ENCODE measurements at regions not wholly inside any gene's neighbourhood (a gene's known extent, or its start where the extent isn't known, plus 50 kb on each side); places are given as distances from the start of the nearest gene placed in this dataset.

GRCh38 chr11:92804388-92804966 is 165.0 kb upstream of the MTNR1B start:
- TF ChIP-seq POLR2A (IDR thresholded peaks at IDR 0.05; ENCODE audit: low read length): no peak
- no peak for TF ChIP-seq GATA1 (IDR thresholded peaks at IDR 0.05; ENCODE audit: low read depth, low read length)
- no peak for DNase-seq

GRCh38 chr11:92808022-92808421 is 161.4 kb upstream of the MTNR1B start:
- TF ChIP-seq POLR2A (IDR thresholded peaks at IDR 0.05; ENCODE audit: low read length) (no peak), GATA1 (IDR thresholded peaks at IDR 0.05; ENCODE audit: low read depth, low read length) (no peak)
- DNase-seq: no peak

DNA sequence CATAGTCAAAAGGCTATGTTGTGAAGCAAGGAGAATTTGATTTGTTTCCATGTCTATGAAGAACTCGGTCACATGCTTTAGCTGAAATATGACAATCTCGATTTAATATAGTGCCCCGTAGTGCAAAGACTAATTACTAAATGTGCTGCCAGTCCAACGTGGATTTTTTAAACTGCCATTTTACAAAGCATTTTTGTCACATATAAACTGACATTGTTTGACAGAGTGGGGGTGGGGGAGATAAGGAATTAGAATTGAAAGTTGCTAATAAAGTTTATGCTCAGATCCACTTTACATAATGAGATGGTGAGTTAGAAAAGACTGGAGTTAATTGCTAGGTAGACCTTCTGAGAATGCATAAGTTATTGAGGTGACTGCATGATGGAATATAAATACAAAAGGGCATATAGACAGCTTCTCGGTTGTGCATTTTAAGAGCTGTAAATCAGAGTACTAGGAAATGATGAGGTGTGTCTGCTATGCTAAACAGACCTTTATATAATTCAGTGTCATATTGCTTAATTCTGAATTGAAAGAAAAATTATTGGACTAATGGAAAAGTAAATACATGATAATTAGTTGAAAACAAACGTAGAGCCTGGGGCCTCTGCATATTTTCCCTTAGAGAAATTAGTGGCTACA is 158.9 kb upstream of the MTNR1B start:
- no peak for TF ChIP-seq GATA1 (IDR thresholded peaks at IDR 0.05; ENCODE audit: low read depth, low read length)
- DNase-seq: no peak

GRCh38 chr11:92811341-92811740 is 158.1 kb upstream of the MTNR1B start:
- TF ChIP-seq GATA1 (IDR thresholded peaks at IDR 0.05; ENCODE audit: low read depth, low read length): no peak
- TF ChIP-seq POLR2A (IDR thresholded peaks at IDR 0.05; ENCODE audit: low read length): no peak
- no peak for DNase-seq

GRCh38 chr11:92812841-92813240 is 156.6 kb upstream of the MTNR1B start:
- DNase-seq: no peak
- no peak for TF ChIP-seq POLR2A (IDR thresholded peaks at IDR 0.05; ENCODE audit: low read length)
- TF ChIP-seq GATA1 (IDR thresholded peaks at IDR 0.05; ENCODE audit: low read depth, low read length): no peak

- DNase-seq: no peak
- TF ChIP-seq POLR2A (IDR thresholded peaks at IDR 0.05; ENCODE audit: low read length) (no peak), GATA1 (IDR thresholded peaks at IDR 0.05; ENCODE audit: low read depth, low read length) (no peak)
Observed at GRCh38 chr11:92819830-92820229, 149.6 kb upstream of the MTNR1B start.

DNA sequence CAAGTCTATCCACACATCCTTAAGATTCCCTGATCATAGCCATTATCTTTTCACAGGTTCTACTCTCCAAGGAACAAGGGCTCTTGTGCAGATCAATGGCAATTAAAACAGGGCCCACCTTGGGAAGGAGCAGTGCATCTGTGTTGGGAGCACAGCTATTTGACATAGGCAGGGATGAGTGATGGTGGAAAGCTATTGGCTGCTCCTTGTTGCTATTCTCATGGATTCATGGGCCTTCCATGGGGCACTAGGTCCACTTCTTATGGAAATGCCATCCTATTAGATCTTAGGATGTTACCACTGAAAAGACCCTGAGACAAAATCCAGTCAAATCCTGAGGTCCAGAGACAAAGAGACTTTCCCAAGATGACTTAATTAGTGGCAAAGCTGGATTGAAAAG is 148.6 kb upstream of the MTNR1B start:
- DNase-seq: no peak
- no peak for TF ChIP-seq POLR2A (IDR thresholded peaks at IDR 0.05; ENCODE audit: low read length)
- TF ChIP-seq GATA1 (IDR thresholded peaks at IDR 0.05; ENCODE audit: low read depth, low read length): no peak

- TF ChIP-seq GATA1 (IDR thresholded peaks at IDR 0.05; ENCODE audit: low read depth, low read length) (no peak), POLR2A (IDR thresholded peaks at IDR 0.05; ENCODE audit: low read length) (no peak)
- DNase-seq: no peak
Observed at GRCh38 chr11:92822410-92822809, 147.0 kb upstream of the MTNR1B start.

GRCh38 chr11:92826136-92826535 is 143.3 kb upstream of the MTNR1B start:
- no peak for TF ChIP-seq POLR2A (IDR thresholded peaks at IDR 0.05; ENCODE audit: low read length)
- no peak for TF ChIP-seq GATA1 (IDR thresholded peaks at IDR 0.05; ENCODE audit: low read depth, low read length)
- no peak for DNase-seq

DNA sequence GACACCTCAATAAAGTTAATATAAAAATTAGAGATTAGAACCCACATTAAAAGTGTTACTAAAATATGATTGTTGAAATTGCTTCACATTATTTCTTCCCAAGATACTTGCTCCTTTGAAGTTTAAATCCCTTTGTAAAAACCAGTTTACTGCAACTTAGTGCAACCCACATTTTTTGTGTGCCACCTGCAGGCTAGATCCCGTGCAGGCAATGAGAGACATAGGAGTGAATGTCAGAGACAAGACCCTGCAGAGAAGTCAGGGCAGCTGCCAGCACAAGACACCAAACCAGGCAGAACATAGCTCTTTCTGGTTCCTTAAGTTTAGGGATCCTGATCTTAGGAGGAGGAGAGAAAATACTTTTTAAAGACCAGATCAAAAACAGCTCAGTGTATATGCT is 142.8 kb upstream of the MTNR1B start:
- TF ChIP-seq GATA1 (IDR thresholded peaks at IDR 0.05; ENCODE audit: low read depth, low read length) (no peak), POLR2A (IDR thresholded peaks at IDR 0.05; ENCODE audit: low read length) (no peak)
- DNase-seq: no peak

DNA sequence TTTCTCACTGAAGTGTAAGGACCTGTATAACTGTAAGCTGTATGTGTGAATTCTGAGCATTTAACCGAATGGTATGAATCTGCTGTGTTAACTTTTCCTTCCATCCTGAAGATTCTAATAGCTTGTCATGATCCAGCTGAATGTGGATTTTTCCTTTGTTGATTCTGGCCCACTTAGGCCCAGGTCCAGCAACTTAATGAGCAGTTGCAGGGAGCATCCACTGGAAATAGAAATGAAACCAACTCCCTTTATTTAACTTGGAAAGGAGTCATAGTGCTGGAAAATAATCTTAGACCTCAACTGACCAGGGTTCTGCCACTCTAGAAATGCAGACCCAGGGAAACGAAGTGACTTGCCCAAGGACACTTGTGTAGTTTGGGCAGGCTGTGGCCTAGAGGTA is 142.3 kb upstream of the MTNR1B start:
- DNase-seq: no peak
- no peak for TF ChIP-seq GATA1 (IDR thresholded peaks at IDR 0.05; ENCODE audit: low read depth, low read length)
- TF ChIP-seq POLR2A (IDR thresholded peaks at IDR 0.05; ENCODE audit: low read length): no peak

- TF ChIP-seq POLR2A (IDR thresholded peaks at IDR 0.05; ENCODE audit: low read length) (no peak), GATA1 (IDR thresholded peaks at IDR 0.05; ENCODE audit: low read depth, low read length) (no peak)
- no peak for DNase-seq
Observed at GRCh38 chr11:92828556-92828955, 140.9 kb upstream of the MTNR1B start.

GRCh38 chr11:92829121-92829520 is 140.3 kb upstream of the MTNR1B start:
- TF ChIP-seq POLR2A (IDR thresholded peaks at IDR 0.05; ENCODE audit: low read length) (no peak), GATA1 (IDR thresholded peaks at IDR 0.05; ENCODE audit: low read depth, low read length) (no peak)
- DNase-seq: no peak

DNA sequence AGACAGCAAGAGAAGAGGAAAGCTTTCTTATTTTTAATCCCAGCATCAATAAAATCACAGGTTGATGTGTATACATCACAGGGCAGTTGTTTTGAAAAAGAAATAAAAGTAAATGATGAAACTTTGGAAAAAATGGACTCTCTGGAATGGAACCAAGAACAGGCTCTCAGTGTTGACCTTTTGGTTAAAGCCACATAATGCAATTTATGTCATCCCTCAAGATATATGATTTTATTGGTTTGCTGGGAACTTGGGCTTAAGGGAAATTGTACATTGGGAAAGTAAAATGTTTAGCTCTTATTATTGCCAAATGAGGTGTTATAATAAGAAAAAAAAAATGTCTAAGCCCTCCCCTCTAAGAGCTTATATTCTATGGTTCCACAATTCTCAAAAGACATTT is 139.8 kb upstream of the MTNR1B start:
- DNase-seq: no peak
- TF ChIP-seq POLR2A (IDR thresholded peaks at IDR 0.05; ENCODE audit: low read length): no peak
- TF ChIP-seq GATA1 (IDR thresholded peaks at IDR 0.05; ENCODE audit: low read depth, low read length): no peak

- no peak for DNase-seq
- TF ChIP-seq GATA1 (IDR thresholded peaks at IDR 0.05; ENCODE audit: low read depth, low read length) (no peak), POLR2A (IDR thresholded peaks at IDR 0.05; ENCODE audit: low read length) (no peak)
Observed at GRCh38 chr11:92830377-92831155, 138.9 kb upstream of the MTNR1B start.
